ENCODE measurements at regions not wholly inside any gene's neighbourhood (a gene's known extent, or its start where the extent isn't known, plus 50 kb on each side); places are given as distances from the start of the nearest gene placed in this dataset.
A peak's percentile ranks its signal among the peaks of the same experiment; 100 is the strongest.

GRCh38 chr6:132931936-132932514 is 117.7 kb downstream of the RPS12 start:
- WGBS, 5 donors, result 38 to 63% (median 52%) methylated on average over 5 of the region's 5 CpGs
- Histone ChIP-seq H3K27ac (no peak overlapping the region), H3K36me3 (no peaks in the 10 kb centered on the region), H3K4me3 (no peak overlapping the region), H3K4me1 (no peaks in the 10 kb centered on the region), H3K9me3 (no peaks in the 10 kb centered on the region), H3K27me3 (no peaks in the 10 kb centered on the region)
- DNase-seq, result peak in 1 of 2 donors; percentile 15
- no peak for TF ChIP-seq CTCF (IDR thresholded peaks at IDR 0.05)
- no peak for TF ChIP-seq POLR2A (IDR thresholded peaks at IDR 0.05)
- TF ChIP-seq EP300 (IDR thresholded peaks at IDR 0.05), result no peak
- TF ChIP-seq POLR2AphosphoS5 (IDR thresholded peaks at IDR 0.05), result no peak
- intact Hi-C loops (cut with DNase I; ENCODE audit: low total_unique reads), result no loop called here

- TF ChIP-seq POLR2AphosphoS5 (IDR thresholded peaks at IDR 0.05), result no peak
- TF ChIP-seq CTCF (IDR thresholded peaks at IDR 0.05), result no peak
- no peak for TF ChIP-seq EP300 (IDR thresholded peaks at IDR 0.05)
- H3K27ac ChIP-seq, result no peak overlapping the region
- H3K36me3 ChIP-seq, result no peaks in the 10 kb centered on the region
- no peak overlapping the region for H3K4me3 ChIP-seq
- WGBS, 5 donors, result 84 to 90% (median 89%) methylated on average over 9 of the region's 9 CpGs
- no peaks in the 10 kb centered on the region for H3K4me1 ChIP-seq
- H3K9me3 ChIP-seq, result no peaks in the 10 kb centered on the region
- DNase-seq, result no peak
- intact Hi-C loops (cut with DNase I; ENCODE audit: low total_unique reads), result no loop called here
- H3K27me3 ChIP-seq, result no peaks in the 10 kb centered on the region
These were observed 118.2 kb downstream of the RPS12 start for GRCh38 chr6:132932588-132932987.

- Histone ChIP-seq H3K27ac (no peak overlapping the region), H3K27me3 (no peaks in the 10 kb centered on the region), H3K9me3 (no peaks in the 10 kb centered on the region), H3K4me1 (no peaks in the 10 kb centered on the region), H3K36me3 (no peaks in the 10 kb centered on the region), H3K4me3 (no peak overlapping the region)
- no peak for TF ChIP-seq POLR2AphosphoS5 (IDR thresholded peaks at IDR 0.05)
- no peak for TF ChIP-seq EP300 (IDR thresholded peaks at IDR 0.05)
- TF ChIP-seq POLR2A (IDR thresholded peaks at IDR 0.05), result no peak
- TF ChIP-seq CTCF (IDR thresholded peaks at IDR 0.05), result no peak
- peak in 1 of 2 donors; percentile 23 for DNase-seq
- intact Hi-C loops (cut with DNase I; ENCODE audit: low total_unique reads), result no loop called here
- 54 to 67% (median 61%) methylated on average over 8 of the region's 8 CpGs for WGBS, 5 donors
These were observed 118.7 kb downstream of the RPS12 start for GRCh38 chr6:132933090-132933489.

GRCh38 chr6:132934496-132934895 is 120.1 kb downstream of the RPS12 start:
- no peak for TF ChIP-seq CTCF (IDR thresholded peaks at IDR 0.05)
- no peak for TF ChIP-seq POLR2A (IDR thresholded peaks at IDR 0.05)
- TF ChIP-seq EP300 (IDR thresholded peaks at IDR 0.05), result no peak
- TF ChIP-seq POLR2AphosphoS5 (IDR thresholded peaks at IDR 0.05), result no peak
- Histone ChIP-seq H3K4me3 (no peak overlapping the region), H3K27ac (no peak overlapping the region), H3K27me3 (no peaks in the 10 kb centered on the region), H3K9me3 (no peaks in the 10 kb centered on the region), H3K36me3 (no peaks in the 10 kb centered on the region), H3K4me1 (no peaks in the 10 kb centered on the region)
- intact Hi-C loops (cut with DNase I; ENCODE audit: low total_unique reads), result no loop called here
- DNase-seq, result no peak
- WGBS, 5 donors, result 57 to 80% (median 74%) methylated on average over 4 of the region's 4 CpGs
